ENCODE measurements at regions not wholly inside any gene's neighbourhood (a gene's known extent, or its start where the extent isn't known, plus 50 kb on each side); places are given as distances from the start of the nearest gene placed in this dataset.

DNA sequence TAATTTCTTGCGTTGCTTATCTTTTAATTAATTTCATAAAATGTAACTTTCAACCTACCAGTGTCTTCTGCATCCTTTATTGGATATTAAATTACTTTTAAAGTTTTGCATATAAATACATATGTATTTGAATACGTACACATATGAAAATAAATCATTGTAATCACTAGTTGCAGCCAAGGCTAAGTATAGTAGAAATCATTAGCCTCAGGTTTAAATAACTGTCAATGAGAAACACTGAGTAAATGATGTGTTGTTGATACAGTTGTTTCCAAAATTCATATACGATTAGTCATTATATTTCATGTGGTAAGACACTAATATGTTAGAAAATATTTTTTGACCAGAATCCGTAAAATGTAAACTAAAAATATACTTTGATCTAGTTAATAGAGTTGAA is 1267.1 kb upstream of the PCDH20 start:
- CTCF ChIA-PET = no interaction called here
- POLR2A ChIA-PET = no interaction called here

GRCh38 chr13:62678039-62678438 is 1262.4 kb upstream of the PCDH20 start:
- ChIA-PET POLR2A (no interaction called here), CTCF (no interaction called here)

DNA sequence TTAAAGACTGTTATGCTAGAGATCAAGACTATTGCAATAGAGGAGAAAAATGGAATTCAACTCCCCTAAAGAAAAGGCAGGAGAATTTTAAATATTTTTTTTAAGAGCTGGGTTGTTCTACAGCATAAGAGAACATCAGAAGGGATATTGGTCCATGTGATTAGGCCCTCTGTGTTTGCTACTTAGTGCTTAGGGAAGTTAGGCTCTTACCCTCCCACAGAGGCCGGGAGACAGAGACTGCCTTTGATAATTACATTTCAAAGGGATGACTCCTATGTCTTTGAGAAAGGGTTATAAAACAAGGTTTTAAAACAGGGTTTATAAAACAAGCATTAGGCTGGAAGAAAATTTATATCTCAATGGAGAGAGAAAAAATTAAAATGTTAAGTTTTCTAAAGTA is 1248.1 kb upstream of the PCDH20 start:
- ChIA-PET POLR2A (no interaction called here), CTCF (no interaction called here)

GRCh38 chr13:62659365-62659764 is 1243.7 kb upstream of the PCDH20 start:
- ChIA-PET CTCF (no interaction called here), POLR2A (no interaction called here)

GRCh38 chr13:62653371-62653770 is 1237.7 kb upstream of the PCDH20 start:
- ChIA-PET POLR2A (no interaction called here), CTCF (no interaction called here)

DNA sequence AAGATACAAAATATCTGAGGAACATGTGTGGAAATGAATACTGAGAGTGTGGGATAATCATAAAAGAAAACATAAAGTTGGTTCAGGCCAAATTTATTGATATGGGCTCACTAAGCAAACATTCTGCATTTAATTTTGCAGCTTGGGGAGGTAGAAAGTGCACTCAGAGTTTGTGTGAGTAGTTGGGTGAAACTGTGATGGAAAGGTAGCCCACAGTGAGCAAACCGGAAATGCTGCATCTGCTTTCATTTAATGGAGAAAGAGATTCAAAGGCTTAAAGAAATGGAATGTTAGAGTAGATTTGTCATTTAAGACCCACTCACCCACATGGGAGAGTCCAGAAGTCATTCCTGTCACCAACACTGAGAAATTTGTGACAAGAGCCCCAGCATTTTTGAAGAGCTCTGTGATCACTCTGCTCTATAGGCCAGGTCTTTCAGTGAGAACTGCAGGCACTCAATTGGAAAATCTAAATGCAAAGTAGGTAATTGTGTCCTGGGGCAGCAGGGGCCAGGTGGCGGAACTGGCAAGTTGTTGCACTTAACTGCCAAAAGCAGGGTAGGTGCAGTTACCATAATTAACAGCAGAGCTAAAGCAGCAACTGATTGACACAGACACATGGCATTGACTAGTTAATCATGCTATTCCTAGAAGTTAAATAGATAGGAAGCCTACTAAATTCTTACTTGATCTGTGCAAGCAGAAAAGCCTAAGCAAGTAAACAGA is 1228.3 kb upstream of the PCDH20 start:
- ChIA-PET CTCF (no interaction called here), POLR2A (no interaction called here)

GRCh38 chr13:62643007-62643483 is 1227.4 kb upstream of the PCDH20 start:
- POLR2A ChIA-PET = no interaction called here
- CTCF ChIA-PET = no interaction called here

GRCh38 chr13:62635161-62635560 is 1219.5 kb upstream of the PCDH20 start:
- POLR2A ChIA-PET = no interaction called here
- CTCF ChIA-PET = no interaction called here

- ChIA-PET POLR2A (no interaction called here), CTCF (no interaction called here)
Observed at GRCh38 chr13:62633448-62633847, 1217.8 kb upstream of the PCDH20 start.

DNA sequence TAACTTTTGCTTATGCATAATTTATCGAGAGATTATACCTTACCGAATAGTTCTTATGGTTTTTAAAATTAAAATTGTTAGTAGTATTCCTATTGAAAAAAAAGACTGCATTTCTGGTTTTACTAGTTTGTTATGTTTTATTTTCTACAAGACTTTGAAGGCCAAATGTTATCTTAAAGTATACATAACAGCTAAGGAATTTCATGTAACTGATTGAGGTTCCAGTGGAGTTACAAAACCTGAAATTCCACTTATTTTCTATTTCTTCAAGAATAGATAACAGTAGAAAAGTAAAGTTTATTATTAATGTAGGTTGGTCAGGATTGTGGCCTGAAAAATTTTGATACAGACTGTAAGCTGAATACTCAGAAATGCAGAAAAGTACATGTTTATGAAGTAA is 1216.0 kb upstream of the PCDH20 start:
- ChIA-PET POLR2A (no interaction called here), CTCF (no interaction called here)

DNA sequence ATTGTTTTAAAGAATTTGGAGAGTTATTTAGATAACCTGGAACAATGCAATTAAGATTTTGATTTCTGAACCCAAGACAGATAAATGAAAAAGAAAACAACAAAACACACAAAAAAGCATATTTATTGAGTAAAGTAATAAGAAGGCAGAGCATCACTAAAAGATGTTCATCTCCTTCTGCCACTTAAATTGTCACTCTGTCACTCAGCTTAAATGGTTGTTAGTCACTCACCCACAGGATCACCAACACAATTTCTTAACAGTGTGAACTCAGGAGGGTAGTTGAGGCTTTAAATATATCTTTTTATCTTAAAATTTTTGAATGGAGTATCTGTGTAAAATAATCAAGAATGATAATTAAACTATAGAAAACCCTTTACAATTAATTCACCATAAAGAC is 1215.5 kb upstream of the PCDH20 start:
- ChIA-PET POLR2A (no interaction called here), CTCF (no interaction called here)

GRCh38 chr13:62629618-62630017 is 1214.0 kb upstream of the PCDH20 start:
- ChIA-PET CTCF (no interaction called here), POLR2A (no interaction called here)

DNA sequence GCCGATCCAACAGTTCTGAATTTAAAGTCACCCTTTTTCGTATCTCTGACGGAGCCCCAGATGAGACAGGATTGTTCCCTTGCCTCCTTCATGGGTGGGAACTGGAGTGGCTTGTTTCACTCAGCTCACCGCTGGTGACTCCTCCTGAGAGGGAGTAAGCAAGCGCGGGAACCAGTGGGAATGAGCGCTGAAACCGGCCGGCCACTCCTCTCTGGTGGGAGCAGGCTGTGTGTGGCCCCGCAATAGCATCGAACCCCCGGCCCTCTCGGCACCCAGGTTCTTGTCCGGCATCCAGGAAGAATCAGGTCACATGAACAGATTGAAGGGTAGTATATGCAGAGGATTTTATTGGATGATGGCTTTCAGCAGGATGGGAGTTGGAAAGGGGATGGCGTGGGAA is 1211.6 kb upstream of the PCDH20 start:
- ChIA-PET CTCF (no interaction called here), POLR2A (no interaction called here)

GRCh38 chr13:62626771-62627170 is 1211.1 kb upstream of the PCDH20 start:
- ChIA-PET CTCF (no interaction called here), POLR2A (no interaction called here)

GRCh38 chr13:62625214-62625881 is 1209.7 kb upstream of the PCDH20 start:
- ChIA-PET CTCF (no interaction called here), POLR2A (no interaction called here)

- ChIA-PET CTCF (no interaction called here), POLR2A (no interaction called here)
Observed at GRCh38 chr13:62613819-62614218, 1198.2 kb upstream of the PCDH20 start.

DNA sequence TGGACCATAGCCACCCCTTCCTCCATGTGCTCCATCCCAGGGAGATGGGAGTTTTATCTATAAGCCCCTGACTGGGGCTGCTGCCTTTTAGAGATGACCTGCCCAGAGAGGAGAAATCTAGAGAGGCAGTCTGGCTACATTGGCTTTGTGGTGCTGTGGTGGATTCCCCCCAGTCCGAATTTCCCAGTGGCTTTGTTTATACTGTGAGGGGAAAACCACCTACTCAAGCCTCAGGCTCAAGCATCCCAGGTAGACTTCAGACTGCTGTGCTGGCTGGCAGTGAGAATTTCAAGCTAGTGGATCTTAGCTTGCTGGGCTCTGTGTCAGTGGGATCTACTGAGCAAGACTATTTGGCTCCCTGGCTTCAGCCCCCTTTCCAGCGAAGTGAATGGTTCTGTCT is 1195.7 kb upstream of the PCDH20 start:
- ChIA-PET CTCF (no interaction called here), POLR2A (no interaction called here)

- CTCF ChIA-PET = no interaction called here
Observed at GRCh38 chr13:62598708-62599107, 1183.1 kb upstream of the PCDH20 start.

GRCh38 chr13:62595976-62596375 is 1180.3 kb upstream of the PCDH20 start:
- POLR2A ChIA-PET = no interaction called here
- CTCF ChIA-PET = no interaction called here

More at GRCh38 chr13:62598708-62599107, 1183.1 kb upstream of the PCDH20 start:
- POLR2A ChIA-PET = no interaction called here

GRCh38 chr13:62593804-62594203 is 1178.2 kb upstream of the PCDH20 start:
- ChIA-PET POLR2A (no interaction called here), CTCF (no interaction called here)

DNA sequence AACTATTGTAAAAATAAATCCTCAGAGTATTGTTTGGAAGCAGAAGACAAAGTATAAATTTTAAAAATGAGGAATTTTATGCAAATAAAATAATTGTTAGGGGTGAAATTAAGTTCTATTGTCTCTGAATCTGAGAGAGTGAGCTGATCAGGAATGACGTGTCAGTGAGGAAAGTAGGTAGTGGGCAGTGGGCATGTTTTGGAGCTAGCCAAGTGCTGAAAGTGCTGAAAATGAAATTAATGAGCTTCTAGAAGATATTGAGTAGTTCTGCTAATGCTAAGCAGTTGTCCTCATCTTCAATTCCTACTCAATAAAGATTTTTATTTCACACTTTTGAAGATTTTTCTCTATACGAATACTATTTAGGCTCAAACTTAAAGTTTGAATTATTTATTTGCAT is 1167.8 kb upstream of the PCDH20 start:
- CTCF ChIA-PET = no interaction called here
- POLR2A ChIA-PET = no interaction called here

GRCh38 chr13:62578402-62578801 is 1162.8 kb upstream of the PCDH20 start:
- ChIA-PET POLR2A (no interaction called here), CTCF (no interaction called here)

Data from activated CD8-positive, alpha-beta memory T cell treated with anti-CD3 and anti-CD28 coated beads for 36 hours (primary cell).